GM10266 (cell line): ENCODE measurements at regions not wholly inside any gene's neighbourhood (a gene's known extent, or its start where the extent isn't known, plus 50 kb on each side); places are given as distances from the start of the nearest gene placed in this dataset.

Experiments used
- DNase-seq: peaks from one replicate; pipeline ENCODE4 v3.0.0; 2012; ENCODE audit errors: extremely low spot score
- TF ChIP-seq, protein P1 (sequence below): IDR thresholded peaks from 2 replicates; pipeline ENCODE4 v1.5.1; 2012; ENCODE audit warnings: mild to moderate bottlenecking, low read depth; ENCODE audit not compliant: control insufficient read depth, insufficient read depth; ENCODE audit errors: missing control alignments

GRCh38 chr16:86406056-86406455, 104.3 kb upstream of the FOXF1 start:
- no peak for DNase-seq
- TF ChIP-seq, protein P1, sequence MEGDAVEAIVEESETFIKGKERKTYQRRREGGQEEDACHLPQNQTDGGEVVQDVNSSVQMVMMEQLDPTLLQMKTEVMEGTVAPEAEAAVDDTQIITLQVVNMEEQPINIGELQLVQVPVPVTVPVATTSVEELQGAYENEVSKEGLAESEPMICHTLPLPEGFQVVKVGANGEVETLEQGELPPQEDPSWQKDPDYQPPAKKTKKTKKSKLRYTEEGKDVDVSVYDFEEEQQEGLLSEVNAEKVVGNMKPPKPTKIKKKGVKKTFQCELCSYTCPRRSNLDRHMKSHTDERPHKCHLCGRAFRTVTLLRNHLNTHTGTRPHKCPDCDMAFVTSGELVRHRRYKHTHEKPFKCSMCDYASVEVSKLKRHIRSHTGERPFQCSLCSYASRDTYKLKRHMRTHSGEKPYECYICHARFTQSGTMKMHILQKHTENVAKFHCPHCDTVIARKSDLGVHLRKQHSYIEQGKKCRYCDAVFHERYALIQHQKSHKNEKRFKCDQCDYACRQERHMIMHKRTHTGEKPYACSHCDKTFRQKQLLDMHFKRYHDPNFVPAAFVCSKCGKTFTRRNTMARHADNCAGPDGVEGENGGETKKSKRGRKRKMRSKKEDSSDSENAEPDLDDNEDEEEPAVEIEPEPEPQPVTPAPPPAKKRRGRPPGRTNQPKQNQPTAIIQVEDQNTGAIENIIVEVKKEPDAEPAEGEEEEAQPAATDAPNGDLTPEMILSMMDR = no peak

GRCh38 chr16:86408685-86409084, 101.6 kb upstream of the FOXF1 start:
- DNase-seq = no peak
- TF ChIP-seq, protein P1 = no peak

DNA sequence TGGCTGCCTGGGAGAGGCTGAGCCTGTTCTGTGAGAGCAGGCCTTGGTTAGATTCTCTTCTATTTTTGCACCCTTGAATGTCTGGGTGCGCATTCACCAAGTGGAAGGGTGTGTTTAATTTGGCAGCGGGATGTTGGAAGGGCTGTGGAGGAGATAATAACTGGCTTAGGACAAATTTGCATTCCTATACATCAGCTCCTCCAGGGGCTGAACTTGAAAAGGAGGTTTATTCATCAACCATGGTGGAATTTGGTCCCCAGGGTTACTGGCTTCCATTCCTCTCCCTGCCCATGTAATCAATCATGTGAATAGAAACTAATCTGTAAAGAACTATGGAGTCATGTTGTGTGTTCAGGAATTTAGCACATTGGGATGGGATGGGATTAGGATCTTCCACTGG, 100.2 kb upstream of the FOXF1 start:
- TF ChIP-seq, protein P1 = no peak
- DNase-seq = no peak

DNA sequence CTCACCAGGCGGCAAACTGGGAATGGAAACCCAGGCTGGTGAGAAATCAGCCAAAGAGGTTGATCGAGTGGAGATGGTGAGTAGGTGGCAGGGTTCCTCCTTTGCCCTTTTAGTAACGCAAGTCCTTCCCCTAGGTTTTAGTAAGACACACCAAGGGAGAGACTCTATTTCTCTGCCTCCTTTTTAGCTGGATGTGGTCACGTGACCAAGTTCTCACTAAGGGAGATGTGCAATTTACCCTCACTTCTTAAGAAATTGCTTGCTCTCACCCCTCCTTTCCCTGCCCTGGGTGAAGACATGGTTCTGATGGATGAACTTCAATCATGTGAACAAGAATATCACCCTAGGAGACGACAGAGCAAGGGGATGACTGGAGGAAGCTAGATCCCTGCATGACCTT, 99.8 kb upstream of the FOXF1 start:
- no peak for DNase-seq
- TF ChIP-seq, protein P1 = no peak

DNA sequence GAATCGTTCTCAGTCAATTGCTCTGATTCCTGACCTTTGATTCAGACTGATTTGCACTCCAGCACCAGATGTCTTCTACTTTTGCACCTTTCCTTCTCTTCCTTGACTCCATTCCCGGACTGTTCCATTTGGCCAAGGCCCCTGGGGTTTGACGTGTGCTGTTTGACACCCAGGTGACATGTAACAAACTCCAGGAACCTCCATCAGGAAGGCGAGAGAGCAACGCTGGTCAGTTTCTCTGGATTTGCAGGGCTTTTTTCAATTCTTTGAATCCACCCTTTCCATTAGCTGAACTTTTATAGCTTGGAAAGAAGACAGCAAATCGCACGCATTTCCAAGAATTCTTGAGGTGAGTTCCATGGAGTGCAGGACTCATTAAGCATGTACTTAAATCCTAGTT, 98.4 kb upstream of the FOXF1 start:
- DNase-seq = no peak
- TF ChIP-seq, protein P1 = no peak

DNA sequence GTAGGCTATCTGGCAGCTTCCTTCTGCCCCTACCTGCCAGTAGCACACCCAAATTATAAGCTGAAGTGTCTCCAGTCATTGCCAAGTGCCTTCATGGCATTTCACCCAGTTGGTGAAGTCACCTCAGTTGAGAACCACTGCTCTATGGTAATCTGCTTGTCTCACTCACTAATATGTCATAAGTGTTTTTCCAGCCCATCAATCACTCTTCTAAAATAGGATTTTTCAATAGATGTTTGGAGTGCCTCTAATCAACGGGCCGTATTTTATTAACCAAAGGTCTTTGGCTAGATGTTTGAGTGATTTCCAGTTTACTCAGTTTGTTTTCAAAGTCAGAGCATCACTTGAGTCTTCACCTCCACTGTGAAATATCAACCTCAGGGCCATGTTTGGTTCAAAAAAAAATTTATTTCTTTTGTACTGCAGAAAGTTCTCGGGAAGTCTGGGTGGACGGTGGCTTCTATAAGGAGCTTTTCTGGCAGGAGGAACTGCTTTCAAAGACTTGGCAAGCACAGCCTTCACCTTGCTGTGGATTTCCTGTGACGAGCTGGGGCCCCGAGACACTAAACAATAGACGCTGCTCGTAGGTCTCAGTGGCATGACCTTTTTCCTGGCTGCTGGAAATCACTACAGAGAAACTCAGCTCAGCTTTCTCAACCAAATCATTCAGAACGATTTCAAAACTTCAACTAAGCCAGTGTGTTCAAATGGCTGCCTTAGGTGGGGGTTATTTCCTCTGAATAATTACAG, 95.2 kb upstream of the FOXF1 start:
- TF ChIP-seq, protein P1 = no peak

GRCh38 chr16:86418981-86419380, 91.3 kb upstream of the FOXF1 start:
- TF ChIP-seq, protein P1 = no peak
- DNase-seq = no peak

More for the DNA sequence above, 95.2 kb upstream of the FOXF1 start:
- no peak for DNase-seq
